PC-3 (cell line): ENCODE measurements at regions not wholly inside any gene's neighbourhood (a gene's known extent, or its start where the extent isn't known, plus 50 kb on each side); places are given as distances from the start of the nearest gene placed in this dataset.

Experiments used
- ATAC-seq: fragments of 200-7000 bp; cut with Tn5 transposase; 2 replicates; pipeline ENCODE4 v1.9.1; 2020; ENCODE audit warnings: mild to moderate bottlenecking, moderate library complexity
- BruUV-seq: library from RNA; stranded (reverse); fragments of 400-500 nt; replicated peaks from 2 replicates; lab custom pipeline; 2021; lab: Mats Ljungman, UMichigan
- CTCF ChIA-PET: fragments of 300-600 bp; sonication (Branson Sonifier 250); formaldehyde crosslinking; loops from one replicate; lab custom pipeline; 2022; ENCODE audit warnings: antibody characterized with exemption; lab: Charles Lee
- POLR2A ChIA-PET: fragments of 300-600 bp; sonication (Branson Sonifier 250); formaldehyde crosslinking; loops from one replicate; lab custom pipeline; 2022; ENCODE audit warnings: antibody characterized with exemption; ENCODE audit not compliant: unreplicated experiment; lab: Charles Lee
- DNase-seq: peaks from one replicate; pipeline ENCODE4 v3.0.0-alpha.2; 2015
- H2AFZ ChIP-seq: fragments of 300-600 bp; sonication (generic); 2 replicates; pipeline ENCODE4 v1.6.0; 2016; ENCODE audit warnings: antibody characterized with exemption, low read length
- H3F3A ChIP-seq: fragments of 300-600 bp; sonication (generic); one replicate; pipeline ENCODE4 v1.6.0; 2017; ENCODE audit warnings: antibody characterized with exemption, low read length, control low read depth, mild to moderate bottlenecking; ENCODE audit not compliant: unreplicated experiment
- H3K27ac ChIP-seq: fragments of 300-600 bp; sonication (generic); 2 replicates; pipeline ENCODE4 v1.5.1; 2016; ENCODE audit warnings: mild to moderate bottlenecking, low read length
- H3K27me3 ChIP-seq: fragments of 300-600 bp; sonication (generic); 2 replicates; pipeline ENCODE4 v1.6.1; 2016; ENCODE audit warnings: low read length, mixed read lengths
- H3K36me3 ChIP-seq: fragments of 300-600 bp; sonication (generic); 2 replicates; pipeline ENCODE4 v1.6.1; 2016; ENCODE audit warnings: low read depth, mixed run types, low read length, mixed read lengths
- H3K4me1 ChIP-seq: fragments of 300-600 bp; sonication (generic); 2 replicates; pipeline ENCODE4 v1.5.1; 2016; ENCODE audit warnings: low read length; ENCODE audit not compliant: insufficient read depth
- H3K4me2 ChIP-seq: fragments of 300-600 bp; sonication (generic); 2 replicates; pipeline ENCODE4 v1.6.0; 2016; ENCODE audit warnings: low read length
- H3K4me3 ChIP-seq: fragments of 300-600 bp; sonication (generic); 2 replicates; pipeline ENCODE4 v1.5.1; 2016; ENCODE audit warnings: mild to moderate bottlenecking, low read length, mixed read lengths
- H3K79me2 ChIP-seq: fragments of 300-600 bp; sonication (generic); 2 replicates; pipeline ENCODE4 v1.6.1; 2017; ENCODE audit warnings: low read length, mixed read lengths
- H3K9ac ChIP-seq: fragments of 300-600 bp; sonication (generic); 2 replicates; pipeline ENCODE4 v1.6.0; 2016; ENCODE audit warnings: mild to moderate bottlenecking, low read length
- H3K9me2 ChIP-seq: fragments of 300-600 bp; sonication (generic); replicated peaks from 2 replicates; pipeline ENCODE4 v1.6.1; 2016; ENCODE audit warnings: mixed run types, low read length, mixed read lengths
- H3K9me3 ChIP-seq: fragments of 300-600 bp; sonication (generic); 2 replicates; pipeline ENCODE4 v1.6.1; 2016; ENCODE audit warnings: low read length, mixed read lengths
- H4K20me1 ChIP-seq: fragments of 300-600 bp; sonication (generic); 2 replicates; pipeline ENCODE4 v1.6.1; 2016; ENCODE audit warnings: low read length, mixed read lengths
- CTCF ChIP-seq: fragments of 300-600 bp; sonication (generic); conservative IDR thresholded peaks from 2 replicates; pipeline ENCODE4 v1.5.1; 2017; ENCODE audit warnings: antibody characterized with exemption, low read depth, mild to moderate bottlenecking, low read length
- EZH2 ChIP-seq: fragments of 300-600 bp; sonication (generic); IDR thresholded peaks from one replicate; pipeline ENCODE4 v1.6.1; 2017; ENCODE audit warnings: antibody characterized with exemption, mild to moderate bottlenecking, low read length; ENCODE audit not compliant: unreplicated experiment
- EZH2phosphoT487 ChIP-seq: fragments of 300-600 bp; sonication (generic); IDR thresholded peaks from 2 replicates; pipeline ENCODE4 v1.6.1; 2018; ENCODE audit warnings: mild to moderate bottlenecking, antibody characterized with exemption, low read length, borderline replicate concordance
- intact Hi-C: fragments of 100-400 bp; cut with micrococcal nuclease; formaldehyde crosslinking; loops from 2 replicates; pipeline ENCODE4 v1.9.0; 2023

GRCh38 chr5:155871623-155872022 lies 455.3 kb upstream of the SGCD start:
- POLR2A ChIA-PET: no interaction called here
- Histone ChIP-seq H3K27me3 (no peaks in the 10 kb centered on the region), H3K79me2 (no peaks in the 10 kb centered on the region), H3K4me2 (no peak overlapping the region), H3K4me3 (no peak overlapping the region), H3K9ac (no peak overlapping the region), H3K9me3 (no peaks in the 10 kb centered on the region), H4K20me1 (no peaks in the 10 kb centered on the region), H3F3A (no peaks in the 10 kb centered on the region), H3K9me2 (no peaks in the 10 kb centered on the region), H3K4me1 (no peaks in the 10 kb centered on the region), H2AFZ (no peak overlapping the region), H3K27ac (no peak overlapping the region), H3K36me3 (no peaks in the 10 kb centered on the region)
- no TSS peak for BruUV-seq
- intact Hi-C loops: no loop called here
- TF ChIP-seq EZH2phosphoT487 (no peak), EZH2 (no peak), CTCF (no peak)
- ATAC-seq (no peak), DNase-seq (no peak)
- CTCF ChIA-PET: no interaction called here

GRCh38 chr5:155872629-155873220 lies 454.2 kb upstream of the SGCD start:
- BruUV-seq: no TSS peak
- ATAC-seq: no peak
- DNase-seq: no peak
- H3K4me1 ChIP-seq: no peaks in the 10 kb centered on the region
- H3K4me3 ChIP-seq: no peak overlapping the region
- no peak overlapping the region for H2AFZ ChIP-seq
- TF ChIP-seq EZH2 (no peak), CTCF (no peak), EZH2phosphoT487 (no peak)
- H3K9me2 ChIP-seq: no peaks in the 10 kb centered on the region
- no peaks in the 10 kb centered on the region for H4K20me1 ChIP-seq
- ChIA-PET POLR2A (no interaction called here), CTCF (no interaction called here)
- H3K9ac ChIP-seq: no peak overlapping the region
- no peaks in the 10 kb centered on the region for H3K9me3 ChIP-seq
- no peak overlapping the region for H3K27ac ChIP-seq
- H3K79me2 ChIP-seq: no peaks in the 10 kb centered on the region
- H3K27me3 ChIP-seq: no peaks in the 10 kb centered on the region
- intact Hi-C loops: no loop called here
- no peak overlapping the region for H3K4me2 ChIP-seq
- H3F3A ChIP-seq: no peaks in the 10 kb centered on the region
- no peaks in the 10 kb centered on the region for H3K36me3 ChIP-seq

GRCh38 chr5:155878991-155879575 lies 447.9 kb upstream of the SGCD start:
- TF ChIP-seq EZH2phosphoT487 (no peak), CTCF (no peak), EZH2 (no peak)
- BruUV-seq: no TSS peak
- CTCF ChIA-PET: no interaction called here

More at GRCh38 chr5:155878991-155879575, 447.9 kb upstream of the SGCD start:
- H3K4me3 ChIP-seq: no peak overlapping the region
- no peaks in the 10 kb centered on the region for H3K4me1 ChIP-seq
- no peaks in the 10 kb centered on the region for H4K20me1 ChIP-seq
- H3K36me3 ChIP-seq: no peaks in the 10 kb centered on the region
- no peak overlapping the region for H3K9ac ChIP-seq
- H3K27me3 ChIP-seq: no peaks in the 10 kb centered on the region
- no peaks in the 10 kb centered on the region for H3K9me3 ChIP-seq
- no peak overlapping the region for H3K27ac ChIP-seq
- no peaks in the 10 kb centered on the region for H3K9me2 ChIP-seq
- DNase-seq (no peak), ATAC-seq (no peak)
- H2AFZ ChIP-seq: no peak overlapping the region
- H3F3A ChIP-seq: no peaks in the 10 kb centered on the region
- H3K4me2 ChIP-seq: no peak overlapping the region
- no peaks in the 10 kb centered on the region for H3K79me2 ChIP-seq
- POLR2A ChIA-PET: no interaction called here
- intact Hi-C loops: no loop called here
